ENCODE measurements at regions not wholly inside any gene's neighbourhood (a gene's known extent, or its start where the extent isn't known, plus 50 kb on each side); places are given as distances from the start of the nearest gene placed in this dataset.

- H3K4me3 ChIP-seq, result no peak overlapping the region
- no peak for DNase-seq (ENCODE audit: low spot score in 2 of 2)
- no peaks in the 10 kb centered on the region for H3K36me3 ChIP-seq
- intact Hi-C loops (cut with DNase I), result no loop called here
- peaks cover 0 to 12% of the 10 kb centered on the region in 2 donors for H3K4me1 ChIP-seq
- no peaks in the 10 kb centered on the region for H3K27me3 ChIP-seq
- no peak overlapping the region for H3K27ac ChIP-seq
- no peak for TF ChIP-seq CTCF (IDR thresholded peaks at IDR 0.05)
- H3K9me3 ChIP-seq, result no peaks in the 10 kb centered on the region
These were observed 95.5 kb upstream of the PTPN3 start for GRCh38 chr9:109593612-109594011.

- H3K27me3 ChIP-seq, result no peaks in the 10 kb centered on the region
- intact Hi-C loops (cut with DNase I), result no loop called here
- H3K27ac ChIP-seq, result no peak overlapping the region
- no peaks in the 10 kb centered on the region for H3K4me1 ChIP-seq
- H3K4me3 ChIP-seq, result no peak overlapping the region
- no peaks in the 10 kb centered on the region for H3K9me3 ChIP-seq
- no peak for DNase-seq (ENCODE audit: low spot score in 2 of 2)
- no peak for TF ChIP-seq CTCF (IDR thresholded peaks at IDR 0.05)
- H3K36me3 ChIP-seq, result no peaks in the 10 kb centered on the region
These were observed 99.4 kb upstream of the PTPN3 start for GRCh38 chr9:109597496-109597895.

- no peak for DNase-seq (ENCODE audit: low spot score in 2 of 2)
- no peaks in the 10 kb centered on the region for H3K4me1 ChIP-seq
- no peaks in the 10 kb centered on the region for H3K36me3 ChIP-seq
- TF ChIP-seq CTCF (IDR thresholded peaks at IDR 0.05), result no peak
- no peak overlapping the region for H3K4me3 ChIP-seq
- H3K9me3 ChIP-seq, result no peaks in the 10 kb centered on the region
- no peak overlapping the region for H3K27ac ChIP-seq
- no peaks in the 10 kb centered on the region for H3K27me3 ChIP-seq
- intact Hi-C loops (cut with DNase I), result no loop called here
These were observed 101.0 kb upstream of the PTPN3 start for GRCh38 chr9:109599131-109599530.

GRCh38 chr9:109599711-109600110 lies 101.6 kb upstream of the PTPN3 start:
- H3K27me3 ChIP-seq, result no peaks in the 10 kb centered on the region
- no peak overlapping the region for H3K27ac ChIP-seq
- DNase-seq (ENCODE audit: low spot score in 2 of 2), result no peak
- H3K4me1 ChIP-seq, result no peaks in the 10 kb centered on the region
- intact Hi-C loops (cut with DNase I), result no loop called here
- no peak overlapping the region for H3K4me3 ChIP-seq
- H3K36me3 ChIP-seq, result no peaks in the 10 kb centered on the region
- no peaks in the 10 kb centered on the region for H3K9me3 ChIP-seq
- no peak for TF ChIP-seq CTCF (IDR thresholded peaks at IDR 0.05)

- Histone ChIP-seq H3K4me3 (no peak overlapping the region), H3K36me3 (no peaks in the 10 kb centered on the region), H3K4me1 (no peaks in the 10 kb centered on the region), H3K27ac (no peak overlapping the region), H3K27me3 (no peaks in the 10 kb centered on the region), H3K9me3 (no peaks in the 10 kb centered on the region)
- TF ChIP-seq CTCF (IDR thresholded peaks at IDR 0.05), result no peak
- intact Hi-C loops (cut with DNase I), result no loop called here
- no peak for DNase-seq (ENCODE audit: low spot score in 2 of 2)
These were observed 102.0 kb upstream of the PTPN3 start for GRCh38 chr9:109600142-109600541.

- intact Hi-C loops (cut with DNase I), result no loop called here
- no peak for TF ChIP-seq CTCF (IDR thresholded peaks at IDR 0.05)
- DNase-seq (ENCODE audit: low spot score in 2 of 2), result no peak
These were observed 103.1 kb upstream of the PTPN3 start for GRCh38 chr9:109601181-109601580.

More at GRCh38 chr9:109601181-109601580, 103.1 kb upstream of the PTPN3 start:
- H3K27ac ChIP-seq, result no peak overlapping the region
- no peak overlapping the region for H3K4me3 ChIP-seq
- no peaks in the 10 kb centered on the region for H3K27me3 ChIP-seq
- no peaks in the 10 kb centered on the region for H3K9me3 ChIP-seq
- no peaks in the 10 kb centered on the region for H3K4me1 ChIP-seq
- H3K36me3 ChIP-seq, result no peaks in the 10 kb centered on the region

Data from ascending aorta (tissue), 2 donors.